Lower leg skin (tissue), 3 donors: ENCODE measurements at regions not wholly inside any gene's neighbourhood (a gene's known extent, or its start where the extent isn't known, plus 50 kb on each side); places are given as distances from the start of the nearest gene placed in this dataset.

Experiments used
- CTCF ChIP-seq, 3 donors: fragments of 450-650 bp; IDR thresholded peaks; one replicate each; pipeline ENCODE4 v1.5.1; 2016; ENCODE audit warnings: antibody characterized with exemption in 3 of 3, mild to moderate bottlenecking in 3 of 3, moderate library complexity in 2 of 3
- POLR2A ChIP-seq, 2 donors: fragments of 450-650 bp; IDR thresholded peaks; one replicate each; pipeline ENCODE4 v1.6.1; 2016 to 2017; ENCODE audit warnings: antibody characterized with exemption in 2 of 2, mild to moderate bottlenecking in 1 of 2, moderate library complexity in 1 of 2

DNA sequence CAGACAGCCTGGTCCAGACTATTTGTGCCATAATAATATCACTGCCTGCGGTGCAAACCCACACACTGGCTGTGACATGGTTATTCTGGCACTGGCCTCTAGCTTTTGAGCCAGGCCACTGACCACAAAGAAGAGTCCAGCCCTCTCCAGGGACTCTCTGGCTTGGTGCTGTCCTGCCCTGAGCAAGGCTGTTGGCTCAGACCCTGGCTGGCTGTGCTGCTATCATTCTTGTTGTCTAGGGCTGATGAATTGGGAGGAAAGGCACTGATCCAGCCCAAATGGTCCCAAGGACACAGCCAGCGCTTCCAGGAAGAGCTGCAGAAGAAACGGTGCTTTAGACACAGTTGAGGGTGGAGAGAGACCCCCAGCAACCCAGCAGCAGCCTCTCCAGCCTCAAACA, 80.8 kb downstream of the TMEM130 start:
- TF ChIP-seq CTCF (IDR thresholded peaks at IDR 0.05) (no peak), POLR2A (IDR thresholded peaks at IDR 0.05) (no peak)
